Suprapubic skin (tissue), 4 donors: ENCODE measurements at regions not wholly inside any gene's neighbourhood (a gene's known extent, or its start where the extent isn't known, plus 50 kb on each side); places are given as distances from the start of the nearest gene placed in this dataset.
"Not testable (repeated sequence)": the region's sequence is repeated elsewhere in the genome, so short reads cannot be mapped to it uniquely, and the experiment has no call there.

ENCODE experiments used
- DNase-seq, 2 donors: peaks; one replicate each; pipeline ENCODE4 v3.0.0-alpha.2; 2019; ENCODE audit warnings: low spot score in 2 of 2
- H3K27ac ChIP-seq: fragments of 200-600 bp; sonication (generic); one replicate; pipeline ENCODE4 v1.5.1; 2019
- H3K27me3 ChIP-seq: fragments of 200-600 bp; sonication (generic); one replicate; pipeline ENCODE4 v1.5.1; 2019
- H3K36me3 ChIP-seq: fragments of 200-600 bp; sonication (generic); one replicate; pipeline ENCODE4 v1.5.1; 2019
- H3K4me1 ChIP-seq: fragments of 200-600 bp; sonication (generic); one replicate; pipeline ENCODE4 v1.5.1; 2019
- H3K4me3 ChIP-seq: fragments of 200-600 bp; sonication (generic); one replicate; pipeline ENCODE4 v1.5.1; 2019; ENCODE audit warnings: mild to moderate bottlenecking
- H3K9me3 ChIP-seq: fragments of 200-600 bp; sonication (generic); one replicate; pipeline ENCODE4 v1.5.1; 2019
- EP300 ChIP-seq: sonication (generic); formaldehyde crosslinking; IDR thresholded peaks from one replicate; pipeline ENCODE4 v1.6.1; 2017; ENCODE audit warnings: antibody characterized with exemption
- POLR2A ChIP-seq, 2 donors: fragments of 450-650 bp; IDR thresholded peaks; one replicate each; pipeline ENCODE4 v1.6.1; 2017; ENCODE audit warnings: antibody characterized with exemption in 2 of 2, mild to moderate bottlenecking in 2 of 2, moderate library complexity in 2 of 2
- POLR2AphosphoS5 ChIP-seq, 3 donors: sonication (generic); formaldehyde crosslinking; IDR thresholded peaks; one replicate each; pipeline ENCODE4 v1.6.1; 2017; ENCODE audit warnings: antibody characterized with exemption in 3 of 3
- WGBS: methylation state at CpG from one replicate; pipeline ENCODE4 v1.1.5; 2018; 5-methylcytosine and 5-hydroxymethylcytosine counted together
- TF ChIP-seq, protein P1 (sequence below), 2 donors: fragments of 200-600 bp in 1 of 2; fragments of 450-650 bp in 1 of 2; sonication (generic) in 1 of 2; IDR thresholded peaks; one replicate each; pipeline ENCODE4 v1.5.1; 2016 to 2019; ENCODE audit warnings: antibody characterized with exemption in 2 of 2, mild to moderate bottlenecking in 1 of 2, moderate library complexity in 1 of 2

DNA sequence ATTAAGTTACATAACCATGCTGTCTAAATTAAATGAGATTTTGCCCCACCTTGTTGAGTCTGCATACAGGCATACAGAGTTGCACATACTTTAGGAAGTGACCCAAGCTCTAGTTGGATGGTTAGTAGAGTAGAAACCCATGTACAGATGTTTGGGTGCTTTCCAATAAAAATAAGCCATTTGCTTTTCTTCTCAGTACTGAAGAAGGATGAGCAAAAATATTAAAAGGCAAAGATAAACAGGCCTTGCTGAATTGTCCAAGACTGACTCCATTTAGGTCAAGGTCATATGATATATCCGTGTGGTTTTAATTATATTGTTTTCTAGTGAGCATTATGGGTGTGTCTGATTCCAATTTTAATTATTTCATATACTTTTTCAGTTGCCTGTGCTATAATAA is 589.4 kb downstream of the RFPL4B start:
- 47% methylated on average over 1 of the region's 1 CpG for WGBS
- TF ChIP-seq EP300 (no peak), POLR2AphosphoS5 (IDR thresholded peaks at IDR 0.05) (no peak), POLR2A (IDR thresholded peaks at IDR 0.05) (no peak)
- TF ChIP-seq, protein P1, sequence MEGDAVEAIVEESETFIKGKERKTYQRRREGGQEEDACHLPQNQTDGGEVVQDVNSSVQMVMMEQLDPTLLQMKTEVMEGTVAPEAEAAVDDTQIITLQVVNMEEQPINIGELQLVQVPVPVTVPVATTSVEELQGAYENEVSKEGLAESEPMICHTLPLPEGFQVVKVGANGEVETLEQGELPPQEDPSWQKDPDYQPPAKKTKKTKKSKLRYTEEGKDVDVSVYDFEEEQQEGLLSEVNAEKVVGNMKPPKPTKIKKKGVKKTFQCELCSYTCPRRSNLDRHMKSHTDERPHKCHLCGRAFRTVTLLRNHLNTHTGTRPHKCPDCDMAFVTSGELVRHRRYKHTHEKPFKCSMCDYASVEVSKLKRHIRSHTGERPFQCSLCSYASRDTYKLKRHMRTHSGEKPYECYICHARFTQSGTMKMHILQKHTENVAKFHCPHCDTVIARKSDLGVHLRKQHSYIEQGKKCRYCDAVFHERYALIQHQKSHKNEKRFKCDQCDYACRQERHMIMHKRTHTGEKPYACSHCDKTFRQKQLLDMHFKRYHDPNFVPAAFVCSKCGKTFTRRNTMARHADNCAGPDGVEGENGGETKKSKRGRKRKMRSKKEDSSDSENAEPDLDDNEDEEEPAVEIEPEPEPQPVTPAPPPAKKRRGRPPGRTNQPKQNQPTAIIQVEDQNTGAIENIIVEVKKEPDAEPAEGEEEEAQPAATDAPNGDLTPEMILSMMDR (IDR thresholded peaks at IDR 0.05), result no peak
- no peak for DNase-seq

DNA sequence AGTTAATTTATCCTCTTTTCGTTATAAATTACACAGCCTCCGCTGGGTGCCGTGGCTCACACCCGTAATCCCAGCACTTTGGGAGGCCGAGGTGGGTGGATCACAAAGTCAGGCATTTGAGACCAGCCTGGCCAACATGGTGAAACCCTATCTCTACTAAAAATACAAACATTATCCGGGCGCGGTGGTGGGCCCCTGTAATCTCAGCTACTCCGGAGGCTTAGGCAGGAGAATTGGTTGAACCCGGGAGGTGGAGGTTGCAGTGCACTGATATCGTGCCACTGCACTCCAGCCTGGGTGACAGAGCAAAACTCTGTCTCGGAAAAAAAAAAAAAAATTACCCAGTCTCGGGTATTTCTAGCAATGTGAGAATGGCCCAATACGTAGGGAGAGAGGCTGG is 590.6 kb downstream of the RFPL4B start:
- not testable (repeated sequence) for H3K27ac ChIP-seq, H3K4me3 ChIP-seq, DNase-seq

More for the DNA sequence above, 589.4 kb downstream of the RFPL4B start:
- no peak overlapping the region for H3K4me3 ChIP-seq
- H3K27me3 ChIP-seq, result no peaks in the 10 kb centered on the region
- no peak overlapping the region for H3K27ac ChIP-seq
- no peaks in the 10 kb centered on the region for H3K9me3 ChIP-seq
- no peaks in the 10 kb centered on the region for H3K36me3 ChIP-seq
- peaks cover 3% of the 10 kb centered on the region for H3K4me1 ChIP-seq

DNA sequence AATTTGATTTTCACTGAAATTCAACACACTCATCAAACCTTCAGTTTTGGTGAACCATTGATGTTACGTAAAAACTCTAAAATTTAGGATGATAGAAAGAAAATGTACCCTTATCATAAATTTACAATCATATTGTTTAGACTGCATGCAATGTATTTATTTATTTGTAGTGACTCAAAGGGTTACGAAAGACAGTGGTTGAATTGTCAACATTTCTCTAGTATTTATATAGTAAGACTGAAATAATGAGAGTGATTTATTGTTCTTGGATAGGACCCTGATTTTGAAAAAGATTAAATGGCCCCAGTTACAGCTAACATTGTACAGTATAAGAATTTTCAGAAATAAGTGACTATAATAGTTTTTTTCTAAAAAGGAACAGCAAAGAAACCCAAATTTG is 591.5 kb downstream of the RFPL4B start:
- Histone ChIP-seq H3K27me3 (no peaks in the 10 kb centered on the region), H3K9me3 (no peaks in the 10 kb centered on the region), H3K4me3 (no peak overlapping the region), H3K4me1 (peaks cover 3% of the 10 kb centered on the region), H3K36me3 (no peaks in the 10 kb centered on the region), H3K27ac (no peak overlapping the region)
- no peak for DNase-seq
- 91% methylated on average over 2 of the region's 2 CpGs for WGBS
- TF ChIP-seq, protein P1 (IDR thresholded peaks at IDR 0.05), result no peak

More for the DNA sequence above, 590.6 kb downstream of the RFPL4B start:
- not testable (repeated sequence) for H3K9me3 ChIP-seq, H3K27me3 ChIP-seq, H3K36me3 ChIP-seq, H3K4me1 ChIP-seq
- 97% methylated on average over 14 of the region's 14 CpGs for WGBS

DNA sequence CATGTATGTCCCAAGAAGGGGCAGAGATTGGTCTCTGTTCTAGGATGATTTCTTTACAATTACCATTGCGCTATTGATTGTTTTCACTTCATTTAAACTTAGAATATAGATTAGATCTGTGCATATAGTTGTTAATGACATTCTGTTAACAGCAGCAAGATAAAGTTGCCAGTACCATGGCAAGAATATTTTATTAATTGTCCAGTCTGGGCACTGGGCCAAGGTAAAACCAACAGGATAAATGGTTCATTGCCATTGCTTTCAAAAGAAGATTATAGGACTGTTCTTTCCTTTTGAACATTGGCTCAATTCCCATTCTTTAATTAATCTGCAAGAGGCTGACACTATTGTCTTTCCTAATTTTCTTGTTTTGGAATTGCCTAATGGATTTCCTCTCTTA is 592.4 kb downstream of the RFPL4B start:
- H3K4me1 ChIP-seq, result peaks cover 3% of the 10 kb centered on the region
- H3K4me3 ChIP-seq, result no peak overlapping the region
- H3K36me3 ChIP-seq, result no peaks in the 10 kb centered on the region
- no peaks in the 10 kb centered on the region for H3K9me3 ChIP-seq
- 85% methylated on average over 1 of the region's 1 CpG for WGBS
- H3K27ac ChIP-seq, result no peak overlapping the region
- no peak for TF ChIP-seq POLR2AphosphoS5 (IDR thresholded peaks at IDR 0.05)
- no peak for TF ChIP-seq EP300
- TF ChIP-seq POLR2A (IDR thresholded peaks at IDR 0.05), result no peak
- TF ChIP-seq, protein P1 (IDR thresholded peaks at IDR 0.05), result no peak
- DNase-seq, result no peak
- no peaks in the 10 kb centered on the region for H3K27me3 ChIP-seq

DNA sequence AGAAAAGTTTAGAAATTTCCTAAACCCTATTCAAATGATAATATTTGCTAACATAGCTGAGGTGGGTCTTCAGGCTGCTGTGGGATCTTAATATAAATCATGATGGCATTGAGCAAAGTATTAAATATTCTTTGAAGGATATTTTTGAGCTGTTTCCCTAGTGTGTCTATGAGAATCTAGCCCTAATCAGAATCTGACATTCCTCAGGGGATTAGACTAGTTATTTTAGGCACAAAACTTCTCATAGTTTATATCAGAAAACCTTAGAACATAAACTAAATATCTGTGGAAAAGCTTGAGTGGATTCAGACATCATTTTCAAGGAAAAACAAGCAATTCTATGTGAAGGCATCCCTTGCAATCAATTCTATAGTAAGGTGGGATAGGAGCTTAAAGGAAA is 594.5 kb downstream of the RFPL4B start:
- Histone ChIP-seq H3K36me3 (no peaks in the 10 kb centered on the region), H3K4me3 (no peak overlapping the region), H3K9me3 (no peaks in the 10 kb centered on the region), H3K27me3 (no peaks in the 10 kb centered on the region), H3K4me1 (peaks cover under 1% of the 10 kb centered on the region), H3K27ac (no peak overlapping the region)
- TF ChIP-seq, protein P1 (IDR thresholded peaks at IDR 0.05), result no peak
- no peak for TF ChIP-seq EP300
- no peak for TF ChIP-seq POLR2AphosphoS5 (IDR thresholded peaks at IDR 0.05)
- TF ChIP-seq POLR2A (IDR thresholded peaks at IDR 0.05), result no peak
- DNase-seq, result no peak

DNA sequence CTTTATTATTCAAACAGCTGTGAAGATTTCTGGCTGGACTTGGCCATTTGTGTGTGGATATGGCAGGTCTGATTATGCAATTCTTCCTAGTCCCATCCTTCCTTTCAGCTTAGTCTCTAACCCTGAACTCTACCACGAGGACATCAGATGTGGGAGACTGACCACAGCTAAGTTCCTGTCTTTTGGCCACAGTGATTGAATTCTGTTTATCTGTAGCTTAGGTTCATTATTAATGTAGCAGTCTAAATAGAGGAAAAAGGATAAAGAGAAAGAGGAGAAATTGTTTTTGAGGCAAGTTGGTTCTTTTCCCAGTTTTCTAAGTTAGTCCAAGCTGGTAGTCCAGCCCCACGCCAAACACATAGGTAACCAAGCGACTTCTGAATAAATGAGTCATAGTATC is 598.9 kb downstream of the RFPL4B start:
- H3K4me1 ChIP-seq, result no peaks in the 10 kb centered on the region
- no peak for DNase-seq
- WGBS, result 73% methylated on average over 3 of the region's 3 CpGs
- TF ChIP-seq POLR2AphosphoS5 (IDR thresholded peaks at IDR 0.05), result no peak
- TF ChIP-seq, protein P1 (IDR thresholded peaks at IDR 0.05), result no peak
- no peak for TF ChIP-seq EP300
- no peak for TF ChIP-seq POLR2A (IDR thresholded peaks at IDR 0.05)
- no peak overlapping the region for H3K4me3 ChIP-seq
- no peak overlapping the region for H3K27ac ChIP-seq
- no peaks in the 10 kb centered on the region for H3K36me3 ChIP-seq
- H3K9me3 ChIP-seq, result no peaks in the 10 kb centered on the region
- no peaks in the 10 kb centered on the region for H3K27me3 ChIP-seq
